Lung microvascular endothelial cell (primary cell): ENCODE measurements at regions not wholly inside any gene's neighbourhood (a gene's known extent, or its start where the extent isn't known, plus 50 kb on each side); places are given as distances from the start of the nearest gene placed in this dataset.
"Not testable (repeated sequence)": the region's sequence is repeated elsewhere in the genome, so short reads cannot be mapped to it uniquely, and the experiment has no call there.

Source experiments
- DNase-seq, 2 donors: peaks; one replicate each; pipeline versions ENCODE4 v3.0.0 to v3.0.0-alpha.2; 2010; ENCODE audit warnings: low read depth in 2 of 2

- not testable (repeated sequence) for DNase-seq
Observed at GRCh38 chr2:208685929-208686328, 279.3 kb downstream of the PTH2R start.

- no peak for DNase-seq
Observed at GRCh38 chr2:208686665-208687064, 280.1 kb downstream of the PTH2R start.

- DNase-seq: not testable (repeated sequence)
Observed at GRCh38 chr2:208687720-208688119, 281.1 kb downstream of the PTH2R start.

- no peak for DNase-seq
Observed at GRCh38 chr2:208698114-208698513, 291.5 kb downstream of the PTH2R start.

- DNase-seq: no peak
Observed at GRCh38 chr2:208708486-208708885, 301.9 kb downstream of the PTH2R start.

- DNase-seq: no peak
Observed at GRCh38 chr2:208711598-208711997, 305.0 kb downstream of the PTH2R start.

GRCh38 chr2:208713066-208713745 lies 306.6 kb downstream of the PTH2R start:
- DNase-seq: no peak

GRCh38 chr2:208718828-208719227 lies 312.2 kb downstream of the PTH2R start:
- DNase-seq: no peak

GRCh38 chr2:208722731-208723130 lies 316.1 kb downstream of the PTH2R start:
- no peak for DNase-seq

- no peak for DNase-seq
Observed at GRCh38 chr2:208725280-208725679, 318.7 kb downstream of the PTH2R start.

- DNase-seq: no peak
Observed at GRCh38 chr2:208726242-208726641, 319.6 kb downstream of the PTH2R start.

GRCh38 chr2:208751663-208752415 lies 345.2 kb downstream of the PTH2R start:
- not testable (repeated sequence) for DNase-seq

- no peak for DNase-seq
Observed at GRCh38 chr2:208757364-208757763, 350.8 kb downstream of the PTH2R start.

- not testable (repeated sequence) for DNase-seq
Observed at GRCh38 chr2:208773074-208773473, 366.5 kb downstream of the PTH2R start.

GRCh38 chr2:208781166-208781565 lies 374.6 kb downstream of the PTH2R start:
- DNase-seq: no peak

- no peak for DNase-seq
Observed at GRCh38 chr2:208782097-208782496, 375.5 kb downstream of the PTH2R start.

GRCh38 chr2:208783184-208783583 lies 376.6 kb downstream of the PTH2R start:
- DNase-seq: no peak

- not testable (repeated sequence) for DNase-seq
Observed at GRCh38 chr2:208784774-208785173, 378.2 kb downstream of the PTH2R start.

GRCh38 chr2:208791257-208791656 lies 384.7 kb downstream of the PTH2R start:
- DNase-seq: no peak

- DNase-seq: no peak
Observed at GRCh38 chr2:208792766-208793165, 386.2 kb downstream of the PTH2R start.

GRCh38 chr2:208793434-208793833 lies 386.8 kb downstream of the PTH2R start:
- DNase-seq: no peak

GRCh38 chr2:208794288-208794975 lies 387.8 kb downstream of the PTH2R start:
- no peak for DNase-seq
